ENCODE measurements at regions not wholly inside any gene's neighbourhood (a gene's known extent, or its start where the extent isn't known, plus 50 kb on each side); places are given as distances from the start of the nearest gene placed in this dataset.
"Not testable (repeated sequence)": the region's sequence is repeated elsewhere in the genome, so short reads cannot be mapped to it uniquely, and the experiment has no call there.

DNA sequence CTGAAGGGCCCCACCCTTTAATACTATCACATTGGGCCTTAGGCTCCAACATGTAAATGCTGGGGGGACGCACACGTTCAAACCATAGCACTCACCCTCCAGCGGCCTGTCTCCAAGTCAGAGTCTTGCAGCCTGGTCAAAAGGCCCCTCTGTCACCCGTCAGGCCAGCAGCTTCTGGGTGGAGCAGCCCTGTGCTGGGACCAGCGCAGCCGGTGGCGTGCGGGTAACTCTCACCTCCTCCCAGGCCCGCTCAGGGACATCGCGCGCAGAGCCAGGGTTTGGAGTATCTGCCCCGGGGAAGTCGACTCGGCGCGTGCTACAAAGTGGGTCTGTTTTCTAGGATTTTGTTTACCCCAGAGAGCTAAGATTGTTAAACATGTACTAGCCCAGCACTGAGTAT is 93.0 kb upstream of the COL5A1 start:
- TF ChIP-seq EZH2phosphoT487 (IDR thresholded peaks at IDR 0.05; ENCODE audit: borderline replicate concordance): no peak
- TF ChIP-seq, protein P1, sequence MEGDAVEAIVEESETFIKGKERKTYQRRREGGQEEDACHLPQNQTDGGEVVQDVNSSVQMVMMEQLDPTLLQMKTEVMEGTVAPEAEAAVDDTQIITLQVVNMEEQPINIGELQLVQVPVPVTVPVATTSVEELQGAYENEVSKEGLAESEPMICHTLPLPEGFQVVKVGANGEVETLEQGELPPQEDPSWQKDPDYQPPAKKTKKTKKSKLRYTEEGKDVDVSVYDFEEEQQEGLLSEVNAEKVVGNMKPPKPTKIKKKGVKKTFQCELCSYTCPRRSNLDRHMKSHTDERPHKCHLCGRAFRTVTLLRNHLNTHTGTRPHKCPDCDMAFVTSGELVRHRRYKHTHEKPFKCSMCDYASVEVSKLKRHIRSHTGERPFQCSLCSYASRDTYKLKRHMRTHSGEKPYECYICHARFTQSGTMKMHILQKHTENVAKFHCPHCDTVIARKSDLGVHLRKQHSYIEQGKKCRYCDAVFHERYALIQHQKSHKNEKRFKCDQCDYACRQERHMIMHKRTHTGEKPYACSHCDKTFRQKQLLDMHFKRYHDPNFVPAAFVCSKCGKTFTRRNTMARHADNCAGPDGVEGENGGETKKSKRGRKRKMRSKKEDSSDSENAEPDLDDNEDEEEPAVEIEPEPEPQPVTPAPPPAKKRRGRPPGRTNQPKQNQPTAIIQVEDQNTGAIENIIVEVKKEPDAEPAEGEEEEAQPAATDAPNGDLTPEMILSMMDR (conservative IDR thresholded peaks at IDR 0.05; ENCODE audit: low read length): no peak
- no peaks in the 10 kb centered on the region for H3K9me2 ChIP-seq (replicated peaks; ENCODE audit: low read depth, low read length)
- H3K36me3 ChIP-seq (ENCODE audit: insufficient read depth, low read length): no peaks in the 10 kb centered on the region
- no peak overlapping the region for H3K4me3 ChIP-seq (ENCODE audit: low read length, poor library complexity, severe bottlenecking)
- no peaks in the 10 kb centered on the region for H3K79me2 ChIP-seq (ENCODE audit: insufficient read depth, low read length)
- H4K20me1 ChIP-seq (ENCODE audit: insufficient read depth, low read length, poor library complexity, severe bottlenecking): no peaks in the 10 kb centered on the region
- H2AFZ ChIP-seq (ENCODE audit: low read length): no peak overlapping the region
- H3K27me3 ChIP-seq (ENCODE audit: insufficient read depth, low read length, poor library complexity, severe bottlenecking): no peaks in the 10 kb centered on the region
- H3K4me1 ChIP-seq (ENCODE audit: insufficient read depth, low read length, poor library complexity, severe bottlenecking): peaks cover 9% of the 10 kb centered on the region
- no peak overlapping the region for H3K4me2 ChIP-seq (ENCODE audit: low read depth, low read length, poor library complexity, severe bottlenecking)
- no peak overlapping the region for H3K9ac ChIP-seq (ENCODE audit: low read depth, low read length, poor library complexity, severe bottlenecking)
- H3F3A ChIP-seq (ENCODE audit: low read depth): no peaks in the 10 kb centered on the region
- no peaks in the 10 kb centered on the region for H3K9me3 ChIP-seq (ENCODE audit: insufficient read depth, low read depth, low read length)

DNA sequence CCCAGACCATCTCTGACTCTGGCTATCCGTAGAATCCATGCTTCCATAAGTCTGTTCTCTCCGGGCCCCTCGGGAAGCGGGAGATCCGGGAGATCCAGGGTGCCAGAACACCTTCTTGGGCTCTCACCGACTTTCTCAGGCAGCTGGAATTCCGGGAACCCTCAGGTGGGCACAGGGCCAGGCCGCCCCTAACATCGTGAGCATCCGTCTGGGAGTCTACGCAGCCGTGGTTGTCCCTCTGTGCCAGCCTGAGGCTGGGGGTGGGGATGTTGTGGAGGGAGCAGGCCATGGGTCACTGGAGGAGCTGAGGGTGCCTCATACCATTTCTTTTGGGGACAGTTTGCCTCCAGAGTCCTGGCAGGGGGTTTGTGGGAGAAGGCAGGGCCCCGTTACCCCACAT is 92.3 kb upstream of the COL5A1 start:
- no peaks in the 10 kb centered on the region for H3K27me3 ChIP-seq (ENCODE audit: insufficient read depth, low read length, poor library complexity, severe bottlenecking)
- H4K20me1 ChIP-seq (ENCODE audit: insufficient read depth, low read length, poor library complexity, severe bottlenecking): no peaks in the 10 kb centered on the region
- H3F3A ChIP-seq (ENCODE audit: low read depth): no peaks in the 10 kb centered on the region
- no peak overlapping the region for H3K4me3 ChIP-seq (ENCODE audit: low read length, poor library complexity, severe bottlenecking)
- no peak overlapping the region for H3K9ac ChIP-seq (ENCODE audit: low read depth, low read length, poor library complexity, severe bottlenecking)
- H3K9me3 ChIP-seq (ENCODE audit: insufficient read depth, low read depth, low read length): no peaks in the 10 kb centered on the region
- H3K9me2 ChIP-seq (replicated peaks; ENCODE audit: low read depth, low read length): no peaks in the 10 kb centered on the region
- TF ChIP-seq, protein P1 (conservative IDR thresholded peaks at IDR 0.05; ENCODE audit: low read length): no peak
- TF ChIP-seq EZH2phosphoT487 (IDR thresholded peaks at IDR 0.05; ENCODE audit: borderline replicate concordance): no peak
- H2AFZ ChIP-seq (ENCODE audit: low read length): no peak overlapping the region
- H3K4me2 ChIP-seq (ENCODE audit: low read depth, low read length, poor library complexity, severe bottlenecking): no peak overlapping the region
- H3K36me3 ChIP-seq (ENCODE audit: insufficient read depth, low read length): no peaks in the 10 kb centered on the region
- peaks cover 9% of the 10 kb centered on the region for H3K4me1 ChIP-seq (ENCODE audit: insufficient read depth, low read length, poor library complexity, severe bottlenecking)
- H3K79me2 ChIP-seq (ENCODE audit: insufficient read depth, low read length): no peaks in the 10 kb centered on the region

DNA sequence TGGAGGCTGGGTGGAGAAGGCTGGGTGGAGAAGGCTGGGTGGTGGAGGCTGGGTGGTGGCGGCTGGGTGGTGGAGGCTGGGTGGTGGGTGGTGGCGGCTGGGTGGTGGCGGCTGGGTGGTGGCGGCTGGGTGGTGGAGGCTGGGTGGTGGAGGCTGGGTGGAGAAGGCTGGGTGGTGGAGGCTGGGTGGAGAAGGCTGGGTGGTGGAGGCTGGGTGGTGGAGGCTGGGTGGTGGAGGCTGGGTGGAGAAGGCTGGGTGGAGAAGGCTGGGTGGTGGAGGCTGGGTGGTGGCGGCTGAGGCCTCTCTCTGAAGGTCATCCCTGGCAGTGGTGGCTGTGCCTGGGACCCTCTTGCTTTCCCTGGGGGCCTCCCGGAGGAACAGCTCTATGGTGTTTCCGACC is 91.5 kb upstream of the COL5A1 start:
- H3K4me2 ChIP-seq (ENCODE audit: low read depth, low read length, poor library complexity, severe bottlenecking); H3K27me3 ChIP-seq (ENCODE audit: insufficient read depth, low read length, poor library complexity, severe bottlenecking); H3K9ac ChIP-seq (ENCODE audit: low read depth, low read length, poor library complexity, severe bottlenecking): not testable (repeated sequence)

DNA sequence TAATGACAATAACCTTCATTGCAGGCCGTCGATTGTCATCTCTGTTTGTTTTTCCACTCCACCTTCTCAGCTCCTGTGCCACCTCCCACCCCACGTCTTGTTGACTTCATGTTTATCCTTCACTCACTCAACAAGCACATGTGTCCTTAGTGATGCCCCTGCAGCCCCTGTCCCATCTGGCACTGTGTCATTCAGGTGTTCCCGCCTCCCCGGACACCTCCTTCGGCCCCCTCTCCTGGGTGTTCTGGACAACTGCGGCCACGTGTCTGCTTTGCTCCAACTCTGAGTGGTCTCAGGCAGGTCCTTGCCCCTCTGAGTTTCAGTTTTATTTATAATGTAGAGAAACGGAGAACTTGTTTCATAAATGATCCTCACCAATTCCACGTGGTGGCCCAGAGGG is 91.0 kb upstream of the COL5A1 start:
- no peak overlapping the region for H3K4me3 ChIP-seq (ENCODE audit: low read length, poor library complexity, severe bottlenecking)
- H3K9ac ChIP-seq (ENCODE audit: low read depth, low read length, poor library complexity, severe bottlenecking): no peak overlapping the region
- no peaks in the 10 kb centered on the region for H4K20me1 ChIP-seq (ENCODE audit: insufficient read depth, low read length, poor library complexity, severe bottlenecking)
- no peaks in the 10 kb centered on the region for H3F3A ChIP-seq (ENCODE audit: low read depth)
- H3K4me2 ChIP-seq (ENCODE audit: low read depth, low read length, poor library complexity, severe bottlenecking): no peak overlapping the region
- H3K9me3 ChIP-seq (ENCODE audit: insufficient read depth, low read depth, low read length): no peaks in the 10 kb centered on the region
- no peaks in the 10 kb centered on the region for H3K9me2 ChIP-seq (replicated peaks; ENCODE audit: low read depth, low read length)
- no peaks in the 10 kb centered on the region for H3K36me3 ChIP-seq (ENCODE audit: insufficient read depth, low read length)
- H3K27me3 ChIP-seq (ENCODE audit: insufficient read depth, low read length, poor library complexity, severe bottlenecking): no peaks in the 10 kb centered on the region
- no peaks in the 10 kb centered on the region for H3K79me2 ChIP-seq (ENCODE audit: insufficient read depth, low read length)
- H2AFZ ChIP-seq (ENCODE audit: low read length): no peak overlapping the region
- peaks cover 9% of the 10 kb centered on the region for H3K4me1 ChIP-seq (ENCODE audit: insufficient read depth, low read length, poor library complexity, severe bottlenecking)
- no peak for TF ChIP-seq EZH2phosphoT487 (IDR thresholded peaks at IDR 0.05; ENCODE audit: borderline replicate concordance)
- TF ChIP-seq, protein P1 (conservative IDR thresholded peaks at IDR 0.05; ENCODE audit: low read length): peak; percentile 45

More for the DNA sequence above, 91.5 kb upstream of the COL5A1 start:
- H3K9me3 ChIP-seq (ENCODE audit: insufficient read depth, low read depth, low read length); H4K20me1 ChIP-seq (ENCODE audit: insufficient read depth, low read length, poor library complexity, severe bottlenecking); H3K4me1 ChIP-seq (ENCODE audit: insufficient read depth, low read length, poor library complexity, severe bottlenecking); H2AFZ ChIP-seq (ENCODE audit: low read length); H3K79me2 ChIP-seq (ENCODE audit: insufficient read depth, low read length); H3K36me3 ChIP-seq (ENCODE audit: insufficient read depth, low read length); H3K4me3 ChIP-seq (ENCODE audit: low read length, poor library complexity, severe bottlenecking); H3F3A ChIP-seq (ENCODE audit: low read depth); H3K9me2 ChIP-seq (replicated peaks; ENCODE audit: low read depth, low read length): not testable (repeated sequence)
